Natural killer cell (primary cell): ENCODE measurements at regions not wholly inside any gene's neighbourhood (a gene's known extent, or its start where the extent isn't known, plus 50 kb on each side); places are given as distances from the start of the nearest gene placed in this dataset.

Experiments
- ATAC-seq, 3 donors: fragments of 150-1000 bp in 2 of 3; fragments of 200-7000 bp in 1 of 3; cut with Tn5 transposase; 1 replicate in 1 of 3; 2 replicates in 2 of 3; pipeline ENCODE4 v1.10.0; 2021; ENCODE audit warnings: mild to moderate bottlenecking in 2 of 3, moderate library complexity in 2 of 3
- DNase-seq, 2 donors: peaks; one replicate each; pipeline versions ENCODE4 v3.0.0 to v3.0.0-alpha.2; 2013 to 2021; ENCODE audit warnings: mixed read lengths in 1 of 2
- H3K27ac ChIP-seq: one replicate; pipeline ENCODE4 v1.5.1; 2013; ENCODE audit warnings: mild to moderate bottlenecking, low read length
- H3K27me3 ChIP-seq: one replicate; pipeline ENCODE4 v1.6.1; 2013; ENCODE audit warnings: low read length; ENCODE audit not compliant: control insufficient read depth, insufficient read depth
- H3K36me3 ChIP-seq: one replicate; pipeline ENCODE4 v1.6.1; 2013; ENCODE audit warnings: low read length; ENCODE audit not compliant: control insufficient read depth, insufficient read depth
- H3K4me1 ChIP-seq: one replicate; pipeline ENCODE4 v1.6.1; 2013; ENCODE audit warnings: low read length; ENCODE audit not compliant: control insufficient read depth, insufficient read depth
- H3K4me3 ChIP-seq: one replicate; pipeline ENCODE4 v1.5.1; 2013; ENCODE audit warnings: low read length
- H3K9me3 ChIP-seq: one replicate; pipeline ENCODE4 v1.6.1; 2013; ENCODE audit warnings: low read length; ENCODE audit not compliant: control insufficient read depth, insufficient read depth
- H3K27ac Mint-ChIP-seq, 2 donors: one replicate each; pipeline ENCODE4 v1.8.0; 2022; ENCODE audit warnings: mild to moderate bottlenecking in 2 of 2, mixed read lengths in 2 of 2, moderate library complexity in 1 of 2
- H3K27me3 Mint-ChIP-seq, 2 donors: one replicate each; pipeline ENCODE4 v1.8.0; 2022; ENCODE audit warnings: low read depth in 2 of 2, mixed read lengths in 2 of 2
- H3K36me3 Mint-ChIP-seq: one replicate; pipeline ENCODE4 v1.8.0; 2022; ENCODE audit warnings: mixed read lengths
- H3K4me1 Mint-ChIP-seq, 2 donors: one replicate each; pipeline ENCODE4 v1.8.0; 2022; ENCODE audit warnings: mixed read lengths in 2 of 2
- H3K4me3 Mint-ChIP-seq: one replicate; pipeline ENCODE4 v1.8.0; 2022; ENCODE audit warnings: mild to moderate bottlenecking, moderate library complexity, mixed read lengths
- H3K9me3 Mint-ChIP-seq, 2 donors: one replicate each; pipeline ENCODE4 v1.8.0; 2022; ENCODE audit warnings: mixed read lengths in 2 of 2
- WGBS: methylation state at CpG from one replicate; pipeline ENCODE4 v1.1.7; 2013; ENCODE audit warnings: missing lambda C conversion rate; ENCODE audit not compliant: insufficient coverage; 5-methylcytosine and 5-hydroxymethylcytosine counted together
- intact Hi-C: fragments of 100-400 bp; cut with micrococcal nuclease; formaldehyde crosslinking; loops from one replicate; pipeline ENCODE4 v1.14.2; 2022
- TF ChIP-seq, protein P1 (sequence below): fragments of 200-600 bp; IDR thresholded peaks from one replicate; pipeline ENCODE4 v1.8.0; 2022; ENCODE audit warnings: antibody characterized with exemption

DNA sequence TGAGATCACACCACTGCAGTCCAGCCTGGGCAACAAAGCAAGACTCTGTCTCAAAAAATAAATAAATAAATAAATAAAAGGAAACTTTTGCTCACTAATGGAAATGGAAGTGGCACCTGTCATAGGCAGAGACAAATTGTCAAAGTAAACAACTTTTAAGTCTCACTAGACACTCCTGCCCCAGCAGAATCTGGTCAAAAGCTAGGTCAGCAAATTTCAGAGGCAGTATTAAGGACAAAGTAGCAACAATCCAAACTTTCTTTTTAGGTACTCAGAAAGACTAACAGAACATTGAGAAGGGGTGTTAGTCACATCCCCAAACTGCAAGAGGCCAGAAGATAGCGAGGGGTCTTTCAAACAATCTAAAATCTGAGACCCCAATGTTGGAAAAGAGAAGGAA lies 101.4 kb upstream of the MSX2 start:
- TF ChIP-seq, protein P1, sequence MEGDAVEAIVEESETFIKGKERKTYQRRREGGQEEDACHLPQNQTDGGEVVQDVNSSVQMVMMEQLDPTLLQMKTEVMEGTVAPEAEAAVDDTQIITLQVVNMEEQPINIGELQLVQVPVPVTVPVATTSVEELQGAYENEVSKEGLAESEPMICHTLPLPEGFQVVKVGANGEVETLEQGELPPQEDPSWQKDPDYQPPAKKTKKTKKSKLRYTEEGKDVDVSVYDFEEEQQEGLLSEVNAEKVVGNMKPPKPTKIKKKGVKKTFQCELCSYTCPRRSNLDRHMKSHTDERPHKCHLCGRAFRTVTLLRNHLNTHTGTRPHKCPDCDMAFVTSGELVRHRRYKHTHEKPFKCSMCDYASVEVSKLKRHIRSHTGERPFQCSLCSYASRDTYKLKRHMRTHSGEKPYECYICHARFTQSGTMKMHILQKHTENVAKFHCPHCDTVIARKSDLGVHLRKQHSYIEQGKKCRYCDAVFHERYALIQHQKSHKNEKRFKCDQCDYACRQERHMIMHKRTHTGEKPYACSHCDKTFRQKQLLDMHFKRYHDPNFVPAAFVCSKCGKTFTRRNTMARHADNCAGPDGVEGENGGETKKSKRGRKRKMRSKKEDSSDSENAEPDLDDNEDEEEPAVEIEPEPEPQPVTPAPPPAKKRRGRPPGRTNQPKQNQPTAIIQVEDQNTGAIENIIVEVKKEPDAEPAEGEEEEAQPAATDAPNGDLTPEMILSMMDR, result no peak
- H3K4me3 Mint-ChIP-seq, result no peak overlapping the region
- peaks cover 0 to 3% of the 10 kb centered on the region in 2 donors for H3K27me3 Mint-ChIP-seq
- Histone ChIP-seq H3K9me3 (no peaks in the 10 kb centered on the region), H3K4me3 (no peak overlapping the region), H3K36me3 (no peaks in the 10 kb centered on the region), H3K27ac (no peak overlapping the region), H3K4me1 (no peaks in the 10 kb centered on the region), H3K27me3 (no peaks in the 10 kb centered on the region)
- intact Hi-C loops, result no loop called here
- H3K9me3 Mint-ChIP-seq, result no peaks in the 10 kb centered on the region
- no peak for ATAC-seq
- DNase-seq, result no peak
- H3K27ac Mint-ChIP-seq, result no peak overlapping the region
- no peaks in the 10 kb centered on the region for H3K4me1 Mint-ChIP-seq
- H3K36me3 Mint-ChIP-seq, result no peaks in the 10 kb centered on the region
- WGBS, result 100% methylated on average over 1 of the region's 1 CpG

DNA sequence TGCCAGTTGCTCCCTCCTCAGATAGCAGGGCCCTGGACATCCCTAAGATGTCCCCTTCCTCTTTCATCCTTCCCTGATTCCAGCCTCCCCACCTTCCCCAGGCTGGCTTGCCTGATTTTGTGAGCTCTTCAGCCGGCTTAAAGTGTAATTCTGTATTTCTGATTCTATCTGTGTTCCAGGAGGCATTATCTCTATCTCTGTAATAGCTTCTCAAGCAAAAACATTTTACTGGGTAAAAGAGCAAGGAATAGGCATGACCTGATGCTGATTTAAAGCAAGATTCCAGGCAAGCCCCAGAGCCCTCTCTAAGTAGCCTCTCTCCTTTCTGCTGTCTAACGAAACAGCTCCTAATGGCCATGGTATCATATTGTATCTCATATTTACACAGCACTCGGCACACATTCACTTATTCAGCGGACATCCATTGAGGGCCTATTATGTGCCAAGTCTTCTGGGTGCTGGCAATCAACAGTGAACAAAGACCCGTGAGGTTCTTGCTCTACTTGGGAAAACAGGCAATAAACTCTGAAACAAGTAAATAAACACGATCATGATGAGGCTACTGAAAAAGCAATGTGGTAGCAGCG lies 100.9 kb upstream of the MSX2 start:
- no peaks in the 10 kb centered on the region for H3K4me1 ChIP-seq
- Mint-ChIP-seq H3K9me3 (no peaks in the 10 kb centered on the region), H3K27me3 (peaks cover 0 to 3% of the 10 kb centered on the region in 2 donors), H3K27ac (no peak overlapping the region), H3K36me3 (no peaks in the 10 kb centered on the region), H3K4me3 (no peak overlapping the region), H3K4me1 (no peaks in the 10 kb centered on the region)
- intact Hi-C loops, result no loop called here
- H3K27ac ChIP-seq, result no peak overlapping the region
- H3K4me3 ChIP-seq, result no peak overlapping the region
- no peaks in the 10 kb centered on the region for H3K36me3 ChIP-seq
- TF ChIP-seq, protein P1, result no peak
- DNase-seq (no peak), ATAC-seq (no peak)
- WGBS, result 85% methylated on average over 7 of the region's 7 CpGs
- no peaks in the 10 kb centered on the region for H3K9me3 ChIP-seq
- no peaks in the 10 kb centered on the region for H3K27me3 ChIP-seq

DNA sequence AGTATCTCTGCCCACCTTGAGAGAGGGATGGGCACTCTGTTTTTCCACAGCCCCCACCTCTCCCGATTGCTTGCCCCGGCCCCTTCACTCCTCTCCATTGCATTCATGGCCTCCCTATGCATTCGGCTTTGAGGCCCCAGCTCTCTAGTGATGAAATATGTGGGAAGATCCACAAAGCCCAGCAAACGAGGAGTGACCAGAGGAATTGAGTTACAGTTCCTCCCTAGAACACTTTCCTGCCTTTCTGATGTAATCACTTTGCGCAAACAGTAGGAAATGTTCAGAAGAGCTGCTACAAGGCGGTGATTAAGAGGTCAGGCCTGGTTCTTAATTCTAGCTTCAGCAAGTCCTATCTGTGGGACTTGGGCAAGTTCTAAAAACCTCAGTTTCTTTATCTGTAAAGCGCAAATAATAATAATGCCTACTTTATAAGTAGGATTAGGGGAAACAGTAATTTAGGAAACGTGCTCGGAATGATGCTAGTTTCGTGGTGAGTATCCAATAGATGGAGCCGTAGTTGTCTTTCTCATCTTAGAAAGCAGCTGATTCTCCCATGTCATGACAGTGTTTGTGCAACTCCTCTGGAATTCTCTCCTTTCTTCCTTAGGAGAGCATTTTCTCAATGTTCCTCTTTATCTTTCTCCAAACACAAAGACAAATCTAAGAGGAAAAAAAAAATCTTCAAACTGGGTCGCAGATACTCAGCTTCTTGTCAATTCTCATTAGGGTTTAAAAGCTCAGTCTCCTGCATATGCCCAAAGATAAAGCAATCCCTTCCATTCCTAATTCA lies 99.5 kb upstream of the MSX2 start:
- DNase-seq (no peak), ATAC-seq (no peak)
- TF ChIP-seq, protein P1, result no peak
- Histone ChIP-seq H3K27ac (no peak overlapping the region), H3K4me3 (no peak overlapping the region), H3K9me3 (no peaks in the 10 kb centered on the region), H3K36me3 (no peaks in the 10 kb centered on the region), H3K4me1 (no peaks in the 10 kb centered on the region), H3K27me3 (no peaks in the 10 kb centered on the region)
- Mint-ChIP-seq H3K36me3 (no peaks in the 10 kb centered on the region), H3K9me3 (no peaks in the 10 kb centered on the region), H3K27me3 (peaks cover 0 to 3% of the 10 kb centered on the region in 2 donors), H3K27ac (no peak overlapping the region), H3K4me1 (no peaks in the 10 kb centered on the region), H3K4me3 (no peak overlapping the region)
- intact Hi-C loops, result no loop called here
- WGBS, result 85% methylated on average over 10 of the region's 12 CpGs
